ENCODE measurements at regions not wholly inside any gene's neighbourhood (a gene's known extent, or its start where the extent isn't known, plus 50 kb on each side); places are given as distances from the start of the nearest gene placed in this dataset.
"Not testable (repeated sequence)": the region's sequence is repeated elsewhere in the genome, so short reads cannot be mapped to it uniquely, and the experiment has no call there.

DNA sequence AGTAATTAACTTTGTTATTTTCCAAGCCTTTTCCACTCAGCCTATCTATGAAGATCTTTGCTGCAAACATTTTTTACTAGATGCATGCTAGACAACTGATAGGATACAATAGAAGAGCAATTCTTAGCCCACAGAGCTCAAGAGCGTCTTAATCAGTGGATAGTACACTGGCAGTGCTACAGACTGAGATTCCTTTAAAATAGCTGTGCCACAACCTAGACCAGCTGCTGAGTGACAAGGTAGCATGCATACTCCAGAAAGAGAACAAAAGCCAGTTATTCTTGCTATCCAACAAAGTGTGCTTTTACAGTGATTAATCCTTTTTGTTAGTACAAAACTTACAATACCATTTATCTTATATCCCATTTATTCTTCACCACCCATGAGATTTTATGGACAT is 507.9 kb upstream of the SYT4 start:
- no peaks in the 10 kb centered on the region for H3K4me1 ChIP-seq (ENCODE audit: low read depth)
- H3K4me3 ChIP-seq, result no peak overlapping the region
- TF ChIP-seq, protein P1, sequence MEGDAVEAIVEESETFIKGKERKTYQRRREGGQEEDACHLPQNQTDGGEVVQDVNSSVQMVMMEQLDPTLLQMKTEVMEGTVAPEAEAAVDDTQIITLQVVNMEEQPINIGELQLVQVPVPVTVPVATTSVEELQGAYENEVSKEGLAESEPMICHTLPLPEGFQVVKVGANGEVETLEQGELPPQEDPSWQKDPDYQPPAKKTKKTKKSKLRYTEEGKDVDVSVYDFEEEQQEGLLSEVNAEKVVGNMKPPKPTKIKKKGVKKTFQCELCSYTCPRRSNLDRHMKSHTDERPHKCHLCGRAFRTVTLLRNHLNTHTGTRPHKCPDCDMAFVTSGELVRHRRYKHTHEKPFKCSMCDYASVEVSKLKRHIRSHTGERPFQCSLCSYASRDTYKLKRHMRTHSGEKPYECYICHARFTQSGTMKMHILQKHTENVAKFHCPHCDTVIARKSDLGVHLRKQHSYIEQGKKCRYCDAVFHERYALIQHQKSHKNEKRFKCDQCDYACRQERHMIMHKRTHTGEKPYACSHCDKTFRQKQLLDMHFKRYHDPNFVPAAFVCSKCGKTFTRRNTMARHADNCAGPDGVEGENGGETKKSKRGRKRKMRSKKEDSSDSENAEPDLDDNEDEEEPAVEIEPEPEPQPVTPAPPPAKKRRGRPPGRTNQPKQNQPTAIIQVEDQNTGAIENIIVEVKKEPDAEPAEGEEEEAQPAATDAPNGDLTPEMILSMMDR (IDR thresholded peaks at IDR 0.05), result no peak
- ATAC-seq, result no peak
- DNase-seq, result no peak
- H3K9me3 ChIP-seq, result no peaks in the 10 kb centered on the region
- no peaks in the 10 kb centered on the region for H3K36me3 ChIP-seq (ENCODE audit: low read depth)
- intact Hi-C loops (cut with DNase I, micrococcal nuclease), result no loop called here

DNA sequence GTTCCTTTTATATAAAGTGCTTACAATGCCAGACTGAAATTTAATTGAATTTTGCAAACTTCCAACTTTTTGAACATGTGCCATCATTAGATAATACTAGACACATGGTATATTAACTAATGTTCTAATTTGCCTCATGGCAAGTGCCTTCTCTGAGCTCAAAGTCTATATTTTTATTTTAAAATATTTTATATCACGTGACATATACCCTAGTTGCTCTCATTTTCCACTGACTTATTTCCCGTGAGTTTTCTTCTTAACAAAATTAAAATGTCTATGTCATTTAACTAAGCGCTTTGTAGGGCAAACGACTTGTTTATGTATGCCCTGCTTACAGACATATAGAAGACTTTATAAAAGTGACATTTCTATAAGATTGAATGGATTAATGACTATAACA is 509.6 kb upstream of the SYT4 start:
- Histone ChIP-seq H3K4me1 (ENCODE audit: low read depth) (no peaks in the 10 kb centered on the region), H3K9me3 (no peaks in the 10 kb centered on the region), H3K4me3 (no peak overlapping the region), H3K36me3 (ENCODE audit: low read depth) (no peaks in the 10 kb centered on the region)
- intact Hi-C loops (cut with DNase I, micrococcal nuclease), result no loop called here
- ATAC-seq, result no peak
- no peak for DNase-seq
- TF ChIP-seq, protein P1 (IDR thresholded peaks at IDR 0.05), result no peak

DNA sequence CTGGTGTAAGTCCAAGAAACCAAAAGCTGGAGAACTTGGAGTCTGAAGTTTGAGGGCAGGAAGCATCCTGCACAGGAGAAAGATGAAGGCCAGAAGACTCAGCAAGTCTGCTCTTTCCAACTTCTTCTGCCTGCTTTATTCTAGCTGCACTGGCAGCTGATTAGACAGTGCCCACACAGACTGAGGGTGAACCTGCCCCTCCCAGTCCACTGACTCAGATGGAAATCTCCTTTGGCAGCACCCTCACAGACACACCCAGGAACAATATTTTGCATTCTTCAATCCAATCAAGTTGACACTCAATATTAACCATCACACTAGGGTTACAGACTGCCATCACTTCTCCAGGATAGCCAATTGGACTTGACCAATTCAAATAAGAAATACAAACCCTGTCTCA is 510.4 kb upstream of the SYT4 start:
- H3K9me3 ChIP-seq; H3K4me3 ChIP-seq; H3K4me1 ChIP-seq (ENCODE audit: low read depth); H3K36me3 ChIP-seq (ENCODE audit: low read depth); DNase-seq; intact Hi-C loops (cut with DNase I, micrococcal nuclease); ATAC-seq: not testable (repeated sequence)

DNA sequence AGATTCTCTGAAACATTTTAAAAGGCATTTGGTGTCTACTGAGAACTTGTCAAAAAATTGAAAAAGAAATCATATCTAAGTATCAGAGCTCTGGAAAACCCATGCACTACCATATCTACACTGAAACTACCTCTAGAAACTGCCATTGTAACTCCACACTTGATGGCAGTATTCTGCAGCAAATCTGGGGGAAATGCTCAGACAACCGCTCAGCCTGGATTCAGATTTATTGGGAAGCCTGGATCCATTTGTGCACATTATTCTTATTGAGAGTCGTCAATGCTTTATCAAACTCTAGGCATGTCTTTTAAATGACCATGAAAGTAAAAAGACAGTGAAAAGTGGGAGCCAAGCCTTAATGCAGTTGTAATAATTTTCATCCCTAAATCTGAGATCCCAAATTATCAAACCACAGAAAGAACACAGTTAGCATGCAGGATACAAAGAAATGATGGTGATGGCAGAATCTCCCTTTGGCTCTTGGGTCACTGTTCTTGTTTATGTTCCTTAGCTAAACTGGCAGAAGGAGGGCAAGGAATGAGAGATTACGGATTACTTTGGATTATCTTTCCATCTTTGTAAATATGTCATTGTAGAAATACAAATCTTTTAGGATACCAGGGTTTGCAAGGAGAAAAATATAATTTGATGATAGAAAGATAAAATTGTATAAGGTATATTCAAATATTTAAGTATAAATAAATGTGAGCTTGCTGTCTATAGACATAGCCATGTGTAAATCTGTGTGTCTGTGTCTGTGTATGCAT is 512.1 kb upstream of the SYT4 start:
- TF ChIP-seq, protein P1 (IDR thresholded peaks at IDR 0.05), result no peak
- DNase-seq (no peak), ATAC-seq (no peak)
- no peak overlapping the region for H3K4me3 ChIP-seq
- H3K36me3 ChIP-seq (ENCODE audit: low read depth), result no peaks in the 10 kb centered on the region
- H3K4me1 ChIP-seq (ENCODE audit: low read depth), result no peaks in the 10 kb centered on the region
- no peaks in the 10 kb centered on the region for H3K9me3 ChIP-seq
- intact Hi-C loops (cut with DNase I, micrococcal nuclease), result no loop called here

DNA sequence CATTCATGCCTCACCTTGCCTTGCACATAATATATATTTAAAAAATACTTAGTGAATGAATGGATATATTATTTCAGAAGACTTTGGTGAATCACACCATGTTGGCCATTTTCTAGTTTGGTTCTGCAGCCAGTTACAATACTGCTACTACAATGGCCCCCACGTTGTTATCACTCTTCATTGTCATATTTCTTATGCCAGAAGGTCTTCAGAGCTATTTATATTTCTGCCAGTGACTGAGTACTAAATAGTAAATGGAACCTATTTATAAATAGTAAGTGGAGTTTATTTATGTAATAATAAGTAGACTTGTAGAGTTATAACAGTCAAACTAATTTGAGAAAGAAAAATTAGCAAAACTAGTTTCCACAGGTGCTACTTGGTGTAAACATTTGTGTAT is 516.6 kb upstream of the SYT4 start:
- TF ChIP-seq, protein P1 (IDR thresholded peaks at IDR 0.05), result no peak
- ATAC-seq (no peak), DNase-seq (no peak)
- intact Hi-C loops (cut with DNase I, micrococcal nuclease), result no loop called here
- Histone ChIP-seq H3K36me3 (ENCODE audit: low read depth) (no peaks in the 10 kb centered on the region), H3K9me3 (no peaks in the 10 kb centered on the region), H3K4me1 (ENCODE audit: low read depth) (no peaks in the 10 kb centered on the region), H3K4me3 (no peak overlapping the region)

DNA sequence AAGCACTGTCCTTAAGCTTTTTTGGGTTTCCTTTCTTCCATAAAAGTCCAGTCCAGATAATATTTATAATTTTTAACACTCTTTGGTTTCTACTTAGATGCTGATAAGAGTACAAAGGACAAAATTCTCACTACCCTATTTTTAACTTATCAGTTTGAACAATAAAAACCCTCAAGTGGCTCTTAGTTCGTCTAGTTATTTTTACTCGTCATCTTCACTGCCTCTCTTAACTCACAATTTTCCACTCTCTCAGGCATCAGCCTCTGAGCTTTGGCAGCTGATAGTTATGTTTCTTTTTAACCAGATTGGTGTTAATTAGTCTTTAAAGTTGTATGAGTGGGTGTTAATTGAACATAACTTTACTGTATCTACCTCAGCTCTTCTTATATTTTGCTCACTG is 517.1 kb upstream of the SYT4 start:
- Histone ChIP-seq H3K4me3 (no peak overlapping the region), H3K9me3 (no peaks in the 10 kb centered on the region), H3K36me3 (ENCODE audit: low read depth) (no peaks in the 10 kb centered on the region), H3K4me1 (ENCODE audit: low read depth) (no peaks in the 10 kb centered on the region)
- DNase-seq (no peak), ATAC-seq (no peak)
- TF ChIP-seq, protein P1 (IDR thresholded peaks at IDR 0.05), result no peak
- intact Hi-C loops (cut with DNase I, micrococcal nuclease), result no loop called here
